ENCODE measurements at regions not wholly inside any gene's neighbourhood (a gene's known extent, or its start where the extent isn't known, plus 50 kb on each side); places are given as distances from the start of the nearest gene placed in this dataset.

- intact Hi-C loops (cut with micrococcal nuclease; ENCODE audit: unreplicated experiment): no loop called here
- POLR2A ChIA-PET (ENCODE audit: unreplicated experiment): no interaction called here
These were observed 67.0 kb downstream of the PITPNM2 start for GRCh38 chr12:123083661-123084571.

GRCh38 chr12:123080634-123081033 is 70.3 kb downstream of the PITPNM2 start:
- H3K4me1 ChIP-seq (replicated peaks; ENCODE audit: insufficient read depth): peaks cover 39% of the 10 kb centered on the region
- no peak overlapping the region for H3K4me3 ChIP-seq
- no peak for TF ChIP-seq EZH2 (IDR thresholded peaks at IDR 0.05; ENCODE audit: low read depth)
- TF ChIP-seq CTCF (conservative IDR thresholded peaks at IDR 0.05): no peak
- BruUV-seq (replicated peaks): no TSS peak
- CTCF ChIA-PET: no interaction called here
- H3K36me3 ChIP-seq (ENCODE audit: low read depth): no peaks in the 10 kb centered on the region
- peaks cover 24% of the 10 kb centered on the region for H3K79me2 ChIP-seq (ENCODE audit: low read depth)
- no peak overlapping the region for H3K27ac ChIP-seq
- H3K4me2 ChIP-seq: no peak overlapping the region
- no peaks in the 10 kb centered on the region for H3K9me3 ChIP-seq (ENCODE audit: insufficient read depth, low read depth)
- no peak for DNase-seq
- peaks cover 13% of the 10 kb centered on the region for H3F3A ChIP-seq (ENCODE audit: insufficient read depth, low read depth)
- intact Hi-C loops (cut with micrococcal nuclease; ENCODE audit: unreplicated experiment): no loop called here
- H2AFZ ChIP-seq: no peak overlapping the region
- H4K20me1 ChIP-seq (ENCODE audit: insufficient read depth): no peaks in the 10 kb centered on the region
- no peaks in the 10 kb centered on the region for H3K27me3 ChIP-seq (ENCODE audit: insufficient read depth, low read depth)
- H3K9me2 ChIP-seq (ENCODE audit: insufficient read depth): no peaks in the 10 kb centered on the region
- POLR2A ChIA-PET (ENCODE audit: unreplicated experiment): no interaction called here

More at GRCh38 chr12:123083661-123084571, 67.0 kb downstream of the PITPNM2 start:
- no TSS peak for BruUV-seq (replicated peaks)
- peaks cover 49% of the 10 kb centered on the region for H3K4me1 ChIP-seq (replicated peaks; ENCODE audit: insufficient read depth)
- H3K79me2 ChIP-seq (ENCODE audit: low read depth): peaks cover 42% of the 10 kb centered on the region
- no peak overlapping the region for H2AFZ ChIP-seq
- CTCF ChIA-PET: interaction anchor here (0.6 kb wide), 2 partner anchors 7 to 11 kb away, joined by 3 to 4 read pairs; no protein-coding TSS in a partner anchor
- TF ChIP-seq EZH2 (IDR thresholded peaks at IDR 0.05; ENCODE audit: low read depth) (no peak), CTCF (conservative IDR thresholded peaks at IDR 0.05) (no peak)
- no peaks in the 10 kb centered on the region for H3K36me3 ChIP-seq (ENCODE audit: low read depth)
- H3K9me2 ChIP-seq (ENCODE audit: insufficient read depth): no peaks in the 10 kb centered on the region
- no peak overlapping the region for H3K27ac ChIP-seq
- no peak overlapping the region for H3K4me3 ChIP-seq
- no peak for DNase-seq
- no peak overlapping the region for H3K4me2 ChIP-seq
- no peaks in the 10 kb centered on the region for H4K20me1 ChIP-seq (ENCODE audit: insufficient read depth)
- H3K27me3 ChIP-seq (ENCODE audit: insufficient read depth, low read depth): no peaks in the 10 kb centered on the region
- H3K9me3 ChIP-seq (ENCODE audit: insufficient read depth, low read depth): no peaks in the 10 kb centered on the region
- peaks cover 22% of the 10 kb centered on the region; the same call in 1 of the 2 replicates for H3F3A ChIP-seq (ENCODE audit: insufficient read depth, low read depth)

- no peak overlapping the region for H2AFZ ChIP-seq
- H3K79me2 ChIP-seq (ENCODE audit: low read depth): 0 out of 2 replicates have a peak, but pooled peaks cover 15% of the 10 kb centered on the region
- H3K4me1 ChIP-seq (replicated peaks; ENCODE audit: insufficient read depth): peaks cover 26% of the 10 kb centered on the region
- ChIA-PET POLR2A (ENCODE audit: unreplicated experiment) (no interaction called here), CTCF (no interaction called here)
- H4K20me1 ChIP-seq (ENCODE audit: insufficient read depth): no peaks in the 10 kb centered on the region
- no TSS peak for BruUV-seq (replicated peaks)
- intact Hi-C loops (cut with micrococcal nuclease; ENCODE audit: unreplicated experiment): no loop called here
- no peak overlapping the region for H3K4me3 ChIP-seq
- H3K27me3 ChIP-seq (ENCODE audit: insufficient read depth, low read depth): no peaks in the 10 kb centered on the region
- DNase-seq: no peak
- no peak overlapping the region for H3K4me2 ChIP-seq
- H3K9me2 ChIP-seq (ENCODE audit: insufficient read depth): no peaks in the 10 kb centered on the region
- H3K9me3 ChIP-seq (ENCODE audit: insufficient read depth, low read depth): no peaks in the 10 kb centered on the region
- no peak for TF ChIP-seq EZH2 (IDR thresholded peaks at IDR 0.05; ENCODE audit: low read depth)
- TF ChIP-seq CTCF (conservative IDR thresholded peaks at IDR 0.05): no peak
- peaks cover 12% of the 10 kb centered on the region for H3F3A ChIP-seq (ENCODE audit: insufficient read depth, low read depth)
- H3K27ac ChIP-seq: no peak overlapping the region
- H3K36me3 ChIP-seq (ENCODE audit: low read depth): no peaks in the 10 kb centered on the region
These were observed 72.2 kb downstream of the PITPNM2 start for GRCh38 chr12:123078531-123079155.
